ENCODE measurements at regions not wholly inside any gene's neighbourhood (a gene's known extent, or its start where the extent isn't known, plus 50 kb on each side); places are given as distances from the start of the nearest gene placed in this dataset.

DNA sequence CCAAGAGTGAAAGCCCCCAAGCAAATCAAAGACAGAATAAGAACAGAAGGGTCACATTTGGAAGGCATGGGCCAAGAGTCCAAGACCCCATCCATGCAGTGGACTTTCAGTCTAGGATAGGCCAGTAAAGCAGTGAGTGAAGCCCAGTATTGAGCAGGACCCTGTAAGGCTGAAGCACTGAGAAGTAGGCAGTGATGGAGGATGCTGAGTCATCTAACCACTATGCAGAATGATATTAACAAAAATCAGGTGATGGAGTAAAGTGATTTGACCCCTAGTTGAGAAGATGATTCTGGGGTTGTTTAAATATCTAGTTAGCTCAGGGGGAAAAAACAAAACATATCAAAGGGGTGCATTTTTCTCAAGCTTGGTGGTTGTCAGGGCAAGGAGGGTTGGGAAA is 308.7 kb upstream of the PLXNA2 start:
- DNase-seq: no peak

- no peak for DNase-seq
These were observed 312.3 kb upstream of the PLXNA2 start for GRCh38 chr1:208556461-208556860.

DNA sequence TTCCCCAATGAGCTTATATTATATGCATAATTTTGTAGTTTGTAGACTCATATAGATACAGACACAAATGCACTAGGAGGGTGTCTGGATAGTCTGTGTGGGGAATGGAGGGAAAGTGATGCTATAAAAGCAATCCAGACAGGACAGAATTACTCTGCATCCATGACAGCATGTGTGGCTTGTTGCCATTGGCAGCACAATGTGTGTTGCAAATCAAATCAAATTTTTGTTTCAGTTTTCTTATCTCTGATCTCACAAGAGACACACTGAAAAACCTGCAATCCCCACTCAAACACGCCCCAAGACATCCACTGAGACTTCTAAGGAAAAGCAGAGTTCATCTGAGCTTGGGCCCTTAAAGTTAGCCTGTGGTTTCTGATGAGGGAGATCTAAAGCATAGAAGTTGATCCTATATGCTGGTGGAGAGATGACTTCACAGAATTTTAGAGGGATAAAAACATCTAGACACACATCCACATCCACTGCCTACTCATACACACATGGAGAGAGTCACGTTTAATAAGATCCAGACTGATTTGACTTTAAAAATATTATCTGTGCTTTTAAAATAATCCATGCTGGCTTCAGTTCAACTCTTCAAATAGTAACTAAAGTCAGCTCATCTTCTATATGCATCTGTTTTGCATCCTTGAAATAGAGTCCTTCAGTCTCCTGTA is 313.0 kb upstream of the PLXNA2 start:
- DNase-seq: no peak

GRCh38 chr1:208557723-208558094 is 313.5 kb upstream of the PLXNA2 start:
- DNase-seq: no peak

- DNase-seq: no peak
These were observed 315.6 kb upstream of the PLXNA2 start for GRCh38 chr1:208559597-208560329.

GRCh38 chr1:208562151-208562960 is 318.2 kb upstream of the PLXNA2 start:
- DNase-seq: no peak

- DNase-seq: no peak
These were observed 320.3 kb upstream of the PLXNA2 start for GRCh38 chr1:208564466-208564865.

- DNase-seq: no peak
These were observed 321.7 kb upstream of the PLXNA2 start for GRCh38 chr1:208565756-208566440.

GRCh38 chr1:208569181-208569580 is 325.0 kb upstream of the PLXNA2 start:
- DNase-seq: no peak

GRCh38 chr1:208570362-208570761 is 326.2 kb upstream of the PLXNA2 start:
- no peak for DNase-seq

DNA sequence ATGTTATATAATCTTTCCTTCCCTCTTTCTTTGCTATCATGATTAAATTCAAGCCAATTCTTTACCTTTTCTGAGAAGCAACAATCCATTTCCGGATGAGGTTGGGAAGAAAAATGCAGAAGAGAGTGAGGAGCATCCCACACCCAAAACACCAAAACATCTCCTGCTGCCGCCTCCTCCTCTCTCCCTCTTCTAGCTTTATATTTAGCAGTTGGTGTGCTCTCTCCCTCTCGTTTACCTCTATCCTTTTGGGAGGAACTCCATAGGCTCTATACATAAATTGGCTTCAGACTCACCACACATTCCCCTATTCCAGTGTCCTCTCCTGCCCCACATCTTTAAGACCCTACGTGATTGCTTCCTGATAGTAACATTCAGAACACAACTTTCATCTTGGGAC is 332.2 kb upstream of the PLXNA2 start:
- no peak for DNase-seq

DNA sequence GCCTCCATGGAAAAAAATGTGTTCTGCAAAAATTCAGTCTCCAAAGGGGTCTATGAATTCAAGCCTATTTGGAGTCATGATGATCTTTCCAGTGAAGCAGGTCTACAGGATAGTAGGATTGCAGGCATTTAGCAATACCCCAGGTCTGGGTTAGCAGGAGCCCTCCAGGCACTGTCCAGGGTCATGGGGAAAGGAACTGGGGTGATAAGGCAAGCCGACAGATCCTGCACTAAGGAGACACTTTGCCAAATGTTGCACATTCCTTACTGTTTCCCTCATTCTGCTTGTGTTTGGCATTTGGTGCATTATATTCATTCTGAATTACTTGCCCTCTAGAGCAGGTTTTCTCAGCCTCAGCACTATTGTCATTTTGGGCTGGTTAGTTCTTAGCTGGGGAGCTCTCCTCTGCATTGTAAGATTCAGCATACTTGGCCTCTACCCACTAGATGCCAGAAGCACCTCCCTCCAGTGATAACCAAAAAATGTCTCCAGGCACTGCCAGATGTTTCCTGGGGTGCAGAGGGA is 333.3 kb upstream of the PLXNA2 start:
- DNase-seq: no peak

DNA sequence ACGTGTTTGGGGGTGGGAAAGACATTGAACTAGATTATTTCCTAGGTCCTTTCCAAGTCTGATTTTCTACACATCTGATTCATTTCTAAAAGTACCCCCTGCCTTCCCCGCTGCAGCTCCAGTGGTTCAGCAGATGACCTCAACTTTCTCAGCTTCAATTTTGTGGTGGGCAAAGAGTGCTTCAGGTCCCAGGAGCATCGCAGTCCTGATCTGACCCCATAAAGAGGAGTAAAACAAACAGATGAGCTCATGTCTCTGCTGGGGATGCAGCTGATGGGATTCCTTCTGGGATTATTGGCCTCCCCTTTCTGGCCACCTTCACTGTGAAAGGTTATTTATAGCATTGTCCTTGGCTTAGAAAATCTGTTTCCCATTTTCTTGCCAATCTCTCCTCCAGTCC is 337.0 kb upstream of the PLXNA2 start:
- DNase-seq: no peak

DNA sequence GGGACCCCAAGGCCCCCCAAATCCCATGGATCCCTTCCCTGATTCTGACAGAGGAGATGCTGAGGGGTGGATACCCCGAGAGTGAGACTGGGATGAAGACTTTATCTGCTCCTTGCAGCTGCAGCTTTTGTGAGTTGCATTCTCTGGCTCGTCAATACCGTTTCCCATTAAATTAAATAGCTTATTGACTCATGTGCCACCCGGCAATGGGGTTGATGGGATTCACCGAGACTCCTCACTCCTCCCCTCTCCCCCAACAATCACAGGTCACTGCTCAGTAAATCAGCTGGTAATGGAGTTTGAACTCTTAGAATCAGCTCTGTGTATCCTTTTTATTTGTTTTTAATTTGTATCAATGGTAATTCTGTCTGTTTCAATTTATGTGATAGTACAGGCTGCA is 337.5 kb upstream of the PLXNA2 start:
- no peak for DNase-seq

GRCh38 chr1:208584167-208584755 is 340.1 kb upstream of the PLXNA2 start:
- DNase-seq: no peak

GRCh38 chr1:208587110-208587509 is 342.9 kb upstream of the PLXNA2 start:
- no peak for DNase-seq

GRCh38 chr1:208593306-208594006 is 349.3 kb upstream of the PLXNA2 start:
- no peak for DNase-seq

GRCh38 chr1:208595236-208595635 is 351.1 kb upstream of the PLXNA2 start:
- no peak for DNase-seq

DNA sequence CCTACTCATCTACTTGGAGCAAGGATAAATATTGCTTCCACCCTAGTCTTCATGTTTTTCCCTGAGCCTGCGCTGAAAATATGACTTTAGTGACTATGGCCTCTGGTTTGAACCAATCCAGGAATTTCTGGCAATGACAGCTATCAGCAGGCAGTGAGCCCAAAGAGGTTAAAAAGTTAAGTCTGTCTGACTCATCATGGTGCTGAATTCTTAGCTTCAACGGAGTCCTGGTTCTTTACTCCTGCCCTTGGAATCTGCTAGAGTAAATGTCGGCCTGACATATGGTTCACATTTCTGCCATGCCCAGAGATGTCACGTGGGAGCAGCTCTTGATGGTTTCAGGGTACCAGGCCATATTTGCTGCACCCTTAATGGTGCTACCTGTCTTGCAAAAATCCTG is 351.6 kb upstream of the PLXNA2 start:
- DNase-seq: no peak

- DNase-seq: no peak
These were observed 353.4 kb upstream of the PLXNA2 start for GRCh38 chr1:208597571-208597970.

DNA sequence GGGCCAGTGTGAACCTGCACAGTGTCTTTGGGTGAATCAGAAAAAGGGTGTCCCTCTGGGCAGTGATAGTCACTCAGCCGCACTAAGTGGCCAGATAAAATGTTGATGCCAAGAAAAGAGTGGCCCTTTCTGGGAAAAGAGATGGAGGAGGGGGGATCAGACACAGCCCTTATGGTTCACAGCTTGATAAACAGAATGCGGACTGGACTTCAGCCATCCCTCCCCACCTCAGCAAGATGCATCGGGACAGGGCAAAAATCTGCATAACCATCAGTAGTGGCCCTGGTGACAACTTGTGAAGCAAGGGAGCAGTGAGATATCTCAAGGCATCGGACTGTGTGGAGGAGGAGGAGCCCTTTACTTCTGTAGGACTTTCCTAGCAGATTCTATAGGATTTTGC is 353.8 kb upstream of the PLXNA2 start:
- DNase-seq: no peak

DNA sequence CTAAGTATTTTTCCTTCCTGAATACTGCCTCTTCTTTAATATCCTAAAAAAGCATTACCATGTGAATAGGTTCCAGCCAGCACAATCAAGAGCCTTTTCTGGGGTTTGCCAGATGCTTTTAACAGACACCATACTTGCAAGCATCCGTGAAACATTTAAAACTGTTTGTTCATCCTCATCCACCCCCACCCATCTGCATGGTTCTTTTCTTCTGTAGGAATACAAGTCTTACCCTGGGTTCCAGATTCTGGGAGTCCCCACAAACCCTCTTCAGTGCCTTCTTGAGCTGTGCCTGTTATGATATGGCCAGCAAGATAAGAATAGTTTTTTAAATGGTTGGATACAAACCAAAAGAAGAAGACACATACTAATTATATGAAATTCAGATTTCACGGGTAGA is 354.9 kb upstream of the PLXNA2 start:
- no peak for DNase-seq
